Progenitor cell of endocrine pancreas (in vitro differentiated cells): ENCODE measurements at regions not wholly inside any gene's neighbourhood (a gene's known extent, or its start where the extent isn't known, plus 50 kb on each side); places are given as distances from the start of the nearest gene placed in this dataset.

Source experiments
- DNase-seq: peaks from one replicate; pipeline ENCODE4 v3.0.0; 2021; ENCODE audit warnings: low spot score; ENCODE audit not compliant: unreplicated experiment
- H3K27ac Mint-ChIP-seq: 2 replicates; pipeline ENCODE4 v1.8.0; 2021; ENCODE audit warnings: mild to moderate bottlenecking, moderate library complexity, mixed read lengths
- H3K27me3 Mint-ChIP-seq: 2 replicates; pipeline ENCODE4 v1.8.0; 2021; ENCODE audit warnings: mixed read lengths
- H3K36me3 Mint-ChIP-seq: 2 replicates; pipeline ENCODE4 v1.8.0; 2022; ENCODE audit warnings: mixed read lengths; ENCODE audit not compliant: insufficient read depth
- H3K4me1 Mint-ChIP-seq: 2 replicates; pipeline ENCODE4 v1.8.0; 2021; ENCODE audit warnings: low read depth, mixed read lengths
- H3K4me3 Mint-ChIP-seq: 2 replicates; pipeline ENCODE4 v1.8.0; 2021; ENCODE audit warnings: low read depth, mild to moderate bottlenecking, moderate library complexity, mixed read lengths
- H3K9me3 Mint-ChIP-seq: 2 replicates; pipeline ENCODE4 v1.8.0; 2021; ENCODE audit warnings: low read depth, mixed read lengths
- TF ChIP-seq, protein P1 (sequence below): fragments of 200-600 bp; sonication (generic); IDR thresholded peaks from one replicate; pipeline ENCODE4 v1.5.0; 2021; ENCODE audit warnings: antibody characterized with exemption, mild to moderate bottlenecking; ENCODE audit not compliant: unreplicated experiment

GRCh38 chr1:98373056-98373455, 288.5 kb upstream of the SNX7 start:
- peaks cover 2% of the 10 kb centered on the region for H3K27me3 Mint-ChIP-seq
- no peak overlapping the region for H3K27ac Mint-ChIP-seq
- no peak for DNase-seq
- no peaks in the 10 kb centered on the region for H3K36me3 Mint-ChIP-seq
- H3K9me3 Mint-ChIP-seq, result no peaks in the 10 kb centered on the region
- TF ChIP-seq, protein P1, sequence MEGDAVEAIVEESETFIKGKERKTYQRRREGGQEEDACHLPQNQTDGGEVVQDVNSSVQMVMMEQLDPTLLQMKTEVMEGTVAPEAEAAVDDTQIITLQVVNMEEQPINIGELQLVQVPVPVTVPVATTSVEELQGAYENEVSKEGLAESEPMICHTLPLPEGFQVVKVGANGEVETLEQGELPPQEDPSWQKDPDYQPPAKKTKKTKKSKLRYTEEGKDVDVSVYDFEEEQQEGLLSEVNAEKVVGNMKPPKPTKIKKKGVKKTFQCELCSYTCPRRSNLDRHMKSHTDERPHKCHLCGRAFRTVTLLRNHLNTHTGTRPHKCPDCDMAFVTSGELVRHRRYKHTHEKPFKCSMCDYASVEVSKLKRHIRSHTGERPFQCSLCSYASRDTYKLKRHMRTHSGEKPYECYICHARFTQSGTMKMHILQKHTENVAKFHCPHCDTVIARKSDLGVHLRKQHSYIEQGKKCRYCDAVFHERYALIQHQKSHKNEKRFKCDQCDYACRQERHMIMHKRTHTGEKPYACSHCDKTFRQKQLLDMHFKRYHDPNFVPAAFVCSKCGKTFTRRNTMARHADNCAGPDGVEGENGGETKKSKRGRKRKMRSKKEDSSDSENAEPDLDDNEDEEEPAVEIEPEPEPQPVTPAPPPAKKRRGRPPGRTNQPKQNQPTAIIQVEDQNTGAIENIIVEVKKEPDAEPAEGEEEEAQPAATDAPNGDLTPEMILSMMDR, result no peak
- peaks cover 11% of the 10 kb centered on the region for H3K4me1 Mint-ChIP-seq
- no peak overlapping the region for H3K4me3 Mint-ChIP-seq

DNA sequence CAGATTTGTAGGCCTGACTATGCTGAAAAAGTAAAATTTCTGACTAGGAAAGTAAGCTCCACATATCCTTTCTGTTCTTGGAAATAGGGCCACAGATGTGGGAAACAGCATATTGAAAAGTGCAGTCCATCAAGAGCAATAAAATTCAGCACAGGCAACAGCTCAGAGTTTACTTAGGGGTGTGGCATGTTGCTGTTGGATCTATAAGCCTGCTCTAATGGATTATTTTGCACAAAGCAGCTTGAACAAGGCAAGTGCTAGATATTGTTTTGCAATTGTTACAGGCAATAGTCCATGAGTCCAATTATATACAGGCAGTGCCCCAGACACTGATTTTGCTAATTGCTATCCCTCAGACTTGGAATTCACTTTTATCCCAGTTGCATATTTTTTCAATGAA, 289.8 kb upstream of the SNX7 start:
- H3K27ac Mint-ChIP-seq, result no peak overlapping the region
- peaks cover 11% of the 10 kb centered on the region for H3K4me1 Mint-ChIP-seq

GRCh38 chr1:98369463-98369862, 292.1 kb upstream of the SNX7 start:
- peaks cover 2% of the 10 kb centered on the region for H3K27me3 Mint-ChIP-seq
- H3K27ac Mint-ChIP-seq, result no peak overlapping the region
- H3K36me3 Mint-ChIP-seq, result no peaks in the 10 kb centered on the region
- TF ChIP-seq, protein P1, result no peak
- DNase-seq, result no peak
- peaks cover 11% of the 10 kb centered on the region for H3K4me1 Mint-ChIP-seq
- no peaks in the 10 kb centered on the region for H3K9me3 Mint-ChIP-seq
- H3K4me3 Mint-ChIP-seq, result no peak overlapping the region

More for the DNA sequence above, 289.8 kb upstream of the SNX7 start:
- H3K27me3 Mint-ChIP-seq, result peaks cover 2% of the 10 kb centered on the region
- H3K36me3 Mint-ChIP-seq, result no peaks in the 10 kb centered on the region
- DNase-seq, result no peak
- no peak overlapping the region for H3K4me3 Mint-ChIP-seq
- TF ChIP-seq, protein P1, result no peak
- H3K9me3 Mint-ChIP-seq, result no peaks in the 10 kb centered on the region

- Mint-ChIP-seq H3K9me3 (no peaks in the 10 kb centered on the region), H3K36me3 (no peaks in the 10 kb centered on the region), H3K27ac (no peak overlapping the region), H3K4me1 (peaks cover 11% of the 10 kb centered on the region), H3K4me3 (no peak overlapping the region), H3K27me3 (peaks cover 2% of the 10 kb centered on the region)
- DNase-seq, result no peak
- TF ChIP-seq, protein P1, result no peak
These were observed 292.5 kb upstream of the SNX7 start for GRCh38 chr1:98368995-98369394.

GRCh38 chr1:98367426-98367825, 294.1 kb upstream of the SNX7 start:
- Mint-ChIP-seq H3K4me3 (no peak overlapping the region), H3K4me1 (peaks cover 11% of the 10 kb centered on the region), H3K27ac (no peak overlapping the region), H3K9me3 (peaks cover 3% of the 10 kb centered on the region), H3K36me3 (no peaks in the 10 kb centered on the region), H3K27me3 (peaks cover 2% of the 10 kb centered on the region)
- TF ChIP-seq, protein P1, result no peak
- DNase-seq, result no peak
